HG03175 (cell line): ENCODE measurements at regions not wholly inside any gene's neighbourhood (a gene's known extent, or its start where the extent isn't known, plus 50 kb on each side); places are given as distances from the start of the nearest gene placed in this dataset.
A peak's percentile ranks its signal among the peaks of the same experiment; 100 is the strongest.
"Not testable (repeated sequence)": the region's sequence is repeated elsewhere in the genome, so short reads cannot be mapped to it uniquely, and the experiment has no call there.

Source experiments
- ATAC-seq: cut with Tn5 transposase; IDR thresholded peaks from one replicate; pipeline ENCODE4 v1.9.1; 2021; ENCODE audit warnings: mild to moderate bottlenecking, moderate library complexity; ENCODE audit not compliant: unreplicated experiment

DNA sequence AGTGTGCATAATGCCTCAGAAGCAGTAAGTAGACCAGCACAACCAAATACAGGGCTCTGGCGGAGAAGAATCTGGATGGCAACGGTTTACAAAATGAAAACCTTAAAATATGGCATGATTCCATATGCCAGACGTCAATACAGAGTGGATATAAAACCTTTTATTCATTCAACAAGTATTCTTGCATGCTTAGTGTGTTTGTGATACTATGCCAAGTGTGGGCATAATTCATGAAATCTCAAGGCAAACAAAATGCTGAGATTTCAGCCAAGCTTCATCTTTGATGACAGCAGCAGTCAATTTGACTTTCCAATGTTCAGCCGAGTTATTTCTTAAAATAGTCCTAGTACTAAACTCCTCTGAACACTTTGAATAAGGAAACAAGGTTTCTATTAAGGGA lies 119.4 kb downstream of the CD24 start:
- no peak for ATAC-seq

DNA sequence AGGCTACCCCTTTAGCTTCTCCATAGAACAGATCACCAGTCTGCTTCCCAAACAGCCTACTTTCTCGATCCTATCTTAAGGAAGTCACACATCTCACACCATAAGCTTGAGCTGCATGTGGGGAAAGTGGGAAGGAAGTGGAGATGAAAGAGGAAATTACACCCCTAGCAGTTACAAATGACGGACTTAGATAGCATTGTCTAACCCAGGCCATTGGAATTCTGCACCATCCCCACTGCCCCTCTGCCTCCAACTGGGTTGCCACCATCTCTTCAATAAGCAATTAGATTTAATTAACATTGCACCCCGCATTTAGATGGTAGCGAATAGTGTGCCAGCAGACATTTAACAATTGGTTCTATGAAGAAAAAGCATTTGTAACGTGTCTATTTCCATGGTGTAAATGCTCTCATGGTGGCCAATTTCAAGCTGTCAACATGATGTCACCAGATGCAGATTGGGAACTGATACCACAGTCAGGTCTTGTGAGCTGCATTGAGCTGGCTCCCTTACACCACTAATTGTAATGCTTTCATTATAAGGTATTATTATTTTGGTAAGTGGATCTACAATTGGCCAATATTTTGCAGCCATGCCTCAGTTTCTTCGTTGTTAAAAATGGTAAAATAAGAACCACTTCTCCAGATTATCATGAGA lies 124.7 kb downstream of the CD24 start:
- peak; percentile 40 for ATAC-seq

DNA sequence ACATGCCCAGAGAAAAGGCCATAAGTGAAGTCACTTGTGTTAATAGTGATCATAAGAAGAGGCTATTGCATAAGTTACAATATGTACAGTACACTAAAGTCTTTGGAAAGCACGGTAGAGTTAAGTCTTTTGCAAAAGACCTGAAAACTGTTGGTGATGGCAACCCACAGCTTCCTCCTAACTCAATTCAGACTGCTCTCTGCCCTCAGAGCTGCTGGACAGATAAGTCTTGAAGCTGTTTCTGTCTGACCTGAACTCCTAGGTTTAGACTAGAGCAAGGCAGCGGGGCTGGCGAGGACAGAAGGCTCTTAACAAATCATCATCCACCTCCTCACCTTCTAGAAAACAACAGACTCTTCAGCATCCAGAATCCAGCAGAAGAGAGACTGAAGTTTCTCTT lies 125.4 kb downstream of the CD24 start:
- no peak for ATAC-seq

DNA sequence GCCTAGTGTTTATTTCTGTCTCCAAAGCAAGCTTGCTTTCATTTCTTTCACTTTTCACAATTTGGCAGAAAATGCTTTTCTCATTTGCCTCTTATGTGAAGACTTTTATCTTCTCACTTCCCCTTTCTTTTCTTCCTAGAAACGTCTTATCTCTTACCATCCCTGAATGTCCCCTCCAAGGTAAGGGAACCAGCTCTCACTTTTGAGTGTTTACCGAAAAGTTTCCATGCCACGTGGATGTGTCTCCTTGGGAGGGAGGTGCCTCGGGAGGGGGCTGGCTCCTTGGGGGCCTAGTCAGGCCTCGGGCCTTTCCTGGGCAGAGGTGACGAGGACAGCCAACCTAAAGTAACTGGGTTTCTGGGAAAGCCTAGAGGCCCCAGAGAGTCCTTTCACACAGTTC lies 127.4 kb downstream of the CD24 start:
- ATAC-seq: peak; percentile 40

DNA sequence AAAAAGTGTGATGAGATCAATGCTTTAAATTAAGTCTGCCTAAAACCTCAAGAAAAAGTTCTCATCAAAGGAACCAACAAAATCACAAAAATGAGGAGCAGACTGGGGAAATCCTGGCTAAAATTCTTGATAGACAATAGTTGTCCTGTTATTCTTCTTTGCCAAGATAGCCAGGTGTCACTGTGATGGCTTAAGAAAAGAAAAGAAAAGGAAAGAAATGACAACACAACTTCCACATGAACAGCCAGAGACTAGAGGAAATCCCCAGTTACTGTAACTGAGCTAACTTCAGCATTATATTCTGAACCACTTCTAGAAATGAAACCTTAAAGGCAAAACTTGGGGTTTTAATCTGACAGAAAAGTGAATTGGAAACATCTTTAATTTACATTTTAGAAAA lies 129.6 kb downstream of the CD24 start:
- ATAC-seq: peak; percentile 55

DNA sequence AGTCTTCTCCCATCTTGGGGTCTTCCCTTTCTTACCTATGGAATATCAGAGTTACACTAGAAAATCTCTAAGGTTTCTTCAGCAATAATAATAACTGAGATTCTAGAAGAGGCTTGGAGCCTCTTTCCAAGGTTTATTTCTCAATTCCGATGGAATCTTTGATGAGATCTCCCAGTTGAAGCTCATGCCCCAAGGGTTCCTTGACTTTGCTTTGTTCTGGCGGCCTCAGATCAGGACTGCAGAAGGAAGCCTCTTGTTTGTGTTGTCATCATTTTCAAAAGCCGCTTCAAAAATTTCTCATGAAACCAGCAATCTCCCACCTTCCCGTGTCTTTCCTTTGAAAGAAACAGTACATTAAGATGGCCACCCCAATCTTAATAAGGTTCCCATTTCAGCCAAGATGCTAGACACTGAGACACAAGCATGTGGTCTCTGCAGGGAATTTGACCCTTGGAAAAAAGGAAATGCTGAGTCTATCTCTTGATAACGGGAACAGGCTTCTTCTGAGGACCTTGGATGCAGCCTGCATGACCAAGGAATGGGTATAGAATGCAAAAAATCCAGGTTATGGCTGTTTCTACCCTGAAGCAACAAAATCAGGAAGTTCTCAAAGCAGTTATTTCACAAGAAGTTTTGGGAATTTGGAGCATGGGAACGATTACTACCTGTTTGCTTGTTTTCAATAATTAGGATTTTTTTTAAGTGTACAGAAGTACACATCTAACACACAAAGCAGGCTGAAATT lies 141.6 kb downstream of the CD24 start:
- ATAC-seq: no peak

DNA sequence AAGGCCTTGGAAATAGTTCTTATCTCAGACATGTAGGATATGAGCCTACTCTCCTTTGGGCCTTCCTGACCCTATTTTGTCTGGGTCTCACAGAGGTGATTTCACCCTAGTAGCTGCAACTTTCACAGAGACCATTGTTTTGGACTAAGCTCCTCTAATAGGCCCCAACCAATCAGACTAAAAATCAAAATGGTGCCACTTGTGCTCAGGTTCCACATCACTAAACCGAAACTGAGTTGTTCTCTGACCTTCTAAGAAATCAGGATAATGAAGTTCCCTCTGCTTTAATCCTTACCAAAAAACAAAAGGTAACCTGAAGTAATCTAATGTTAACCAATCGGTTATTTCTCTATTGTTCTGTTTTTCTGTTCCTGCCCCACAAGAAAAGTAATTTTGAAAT lies 143.6 kb downstream of the CD24 start:
- ATAC-seq: no peak

DNA sequence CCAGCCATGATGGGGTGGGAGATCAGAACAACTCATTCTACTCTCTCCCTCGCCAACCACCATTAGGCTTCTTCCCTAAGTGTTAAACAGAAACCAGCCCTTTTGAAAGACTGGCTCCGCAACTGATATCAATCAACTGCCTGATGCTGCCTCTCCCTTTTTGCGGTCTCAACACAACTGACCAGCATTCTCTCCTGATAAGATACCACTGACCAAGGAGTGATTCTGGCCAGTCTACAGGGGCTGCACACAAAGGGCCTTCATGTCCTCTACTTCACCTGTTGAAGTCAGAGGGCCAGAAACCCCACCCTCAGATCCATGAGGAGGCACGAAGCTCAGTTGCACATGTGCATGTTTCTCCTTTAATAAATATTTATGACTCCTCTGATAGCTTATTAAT lies 145.1 kb downstream of the CD24 start:
- ATAC-seq: no peak

DNA sequence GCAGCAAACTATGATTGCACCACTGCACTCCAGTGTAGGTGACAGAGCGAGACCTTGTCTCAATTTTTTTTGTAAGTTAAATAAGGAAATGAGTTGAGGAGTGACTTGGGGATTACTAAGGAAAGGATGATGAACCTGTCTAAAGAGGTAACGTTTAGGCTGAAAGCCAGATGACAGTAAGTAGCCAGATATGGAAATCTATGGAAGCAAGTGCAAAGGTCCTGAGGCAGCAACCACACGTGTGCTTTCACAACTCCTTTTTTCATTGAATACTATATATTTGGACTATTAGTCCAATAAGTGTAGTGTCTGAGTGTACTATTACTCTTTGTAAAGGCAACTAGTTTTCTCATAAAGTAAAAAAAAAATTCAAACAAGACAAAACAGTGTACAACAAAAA lies 147.4 kb downstream of the CD24 start:
- no peak for ATAC-seq

DNA sequence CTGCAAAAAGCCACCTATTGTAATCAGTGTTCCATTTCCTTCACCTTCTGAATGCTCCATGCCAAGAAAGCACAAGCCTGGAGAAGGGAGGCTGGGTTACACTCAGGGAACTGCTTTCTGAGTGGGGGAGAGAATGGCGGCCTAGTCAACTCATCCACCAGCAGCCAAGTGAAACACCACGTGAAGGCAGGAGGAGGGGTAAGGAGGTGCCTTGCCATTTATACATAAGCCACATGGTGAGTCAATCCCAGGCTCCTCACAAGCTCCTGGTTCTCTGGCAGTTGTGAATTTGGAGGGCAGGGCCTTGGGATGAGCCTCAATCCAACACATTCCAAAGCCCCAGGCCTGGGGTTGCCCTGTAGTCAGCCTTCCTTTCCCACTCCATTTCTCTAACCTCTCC lies 149.4 kb downstream of the CD24 start:
- ATAC-seq: no peak

DNA sequence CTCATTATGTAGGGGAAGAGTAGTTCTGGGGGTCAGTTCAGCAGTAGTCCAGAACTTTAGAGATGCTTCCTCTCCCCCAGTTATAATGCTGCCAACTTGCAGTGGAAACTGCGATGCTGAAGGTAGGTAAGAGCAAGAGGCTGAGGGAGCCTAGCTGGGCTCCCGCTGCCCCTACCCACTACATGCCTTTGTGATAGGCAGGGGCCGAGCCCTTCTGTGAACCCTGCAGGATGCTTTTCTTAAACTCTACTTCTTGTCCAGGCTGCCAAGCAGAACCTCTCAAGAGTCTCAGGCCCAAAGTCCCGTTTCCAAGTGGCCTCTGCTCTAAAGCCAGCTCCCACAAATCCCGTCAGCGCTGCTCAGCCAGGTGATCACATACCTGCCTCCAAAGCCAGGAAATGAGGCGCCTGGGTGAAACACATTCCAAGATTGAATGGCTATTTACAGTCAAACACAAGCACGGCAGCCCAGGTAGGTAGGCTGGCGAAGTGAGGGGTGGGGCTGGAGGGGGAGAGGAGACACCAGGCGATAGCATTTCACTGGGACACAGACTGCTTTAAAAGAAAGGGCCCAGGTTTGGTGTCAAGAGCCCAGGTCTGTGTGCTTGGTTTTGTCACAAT lies 150.7 kb downstream of the CD24 start:
- ATAC-seq: no peak

DNA sequence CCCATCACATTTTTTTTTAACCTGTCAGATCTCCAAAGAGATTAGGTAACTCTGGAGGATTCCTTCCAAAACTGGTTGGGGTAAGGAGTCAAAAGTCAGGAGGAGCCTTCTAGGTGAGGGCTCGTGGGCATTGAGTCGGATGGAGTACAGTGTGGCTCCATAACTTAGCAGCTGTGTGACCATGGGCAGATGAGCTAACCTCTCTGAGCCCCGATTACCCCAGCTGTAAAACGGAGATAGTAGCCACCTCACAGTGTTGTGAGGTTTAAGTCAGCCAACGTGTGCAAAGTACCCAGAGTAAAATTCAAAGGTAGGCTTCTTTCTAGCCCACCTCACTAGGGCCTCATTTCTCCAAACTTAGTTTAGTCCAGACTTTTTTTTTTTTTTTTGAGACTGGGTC lies 151.5 kb downstream of the CD24 start:
- ATAC-seq: no peak

DNA sequence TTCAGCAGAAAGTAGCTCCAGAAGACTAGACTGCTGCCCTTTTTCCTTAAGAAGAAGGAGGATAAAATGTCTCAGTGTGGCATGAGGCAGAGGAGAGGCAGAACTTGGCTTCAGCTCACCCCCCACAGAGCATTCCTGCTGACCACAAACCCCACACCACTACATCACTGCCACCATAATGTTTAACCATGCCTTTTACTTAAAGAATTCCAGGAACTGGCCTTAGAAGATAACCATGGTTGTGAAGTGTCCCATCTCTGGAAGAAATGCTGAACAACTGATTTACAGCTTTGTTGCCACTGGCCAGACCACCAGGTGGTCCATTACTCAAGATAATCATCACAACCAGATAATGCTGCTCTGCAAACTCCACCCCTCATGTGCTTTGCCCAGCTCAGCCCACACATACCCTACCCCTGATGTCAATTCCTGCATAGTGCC lies 154.1 kb downstream of the CD24 start:
- ATAC-seq: no peak

DNA sequence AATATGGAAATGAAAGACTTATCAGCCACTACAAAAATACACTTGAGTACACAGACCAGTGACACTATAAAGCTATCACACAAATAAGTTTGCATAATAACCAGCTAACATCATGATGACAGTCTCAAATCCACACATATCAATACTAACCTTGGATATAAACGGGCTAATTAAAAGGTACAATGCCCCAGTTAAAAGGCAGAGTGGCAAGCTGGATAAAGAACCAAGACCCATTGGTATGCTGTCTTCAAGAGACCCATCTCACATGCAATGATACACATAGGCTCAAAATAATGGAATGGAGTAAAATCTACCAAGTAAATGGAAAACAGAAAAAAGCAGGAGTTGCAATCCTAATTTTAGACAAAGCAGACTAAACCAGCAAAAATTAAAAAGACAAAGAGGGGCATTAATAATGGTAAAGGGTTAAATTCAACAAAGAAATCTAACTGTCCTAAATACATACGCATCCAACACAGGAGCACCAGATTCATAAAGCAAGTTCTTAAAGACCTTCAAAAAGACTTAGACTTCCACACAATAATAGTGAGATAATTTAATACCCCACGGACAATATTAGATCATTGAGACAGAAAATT lies 163.3 kb downstream of the CD24 start:
- ATAC-seq: no peak

DNA sequence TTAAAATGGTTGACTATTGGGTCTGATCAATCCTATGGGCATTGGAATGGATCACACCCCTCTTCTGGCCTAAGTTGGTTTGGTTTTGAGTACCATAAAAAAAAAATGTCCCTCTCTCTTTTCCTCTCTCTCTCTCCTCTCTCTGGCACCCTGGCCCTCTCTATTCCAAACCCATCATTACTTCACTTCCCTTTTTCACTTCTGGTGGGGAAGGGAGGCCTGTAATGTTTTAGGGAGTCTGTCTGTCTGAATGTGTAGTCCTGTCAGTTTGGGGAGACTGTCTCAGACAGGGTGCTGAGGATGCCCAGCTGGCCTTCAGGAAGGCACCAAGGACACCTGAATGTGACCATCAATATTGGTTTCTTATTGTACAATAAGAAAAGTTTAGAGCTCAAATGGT lies 165.8 kb downstream of the CD24 start:
- ATAC-seq: no peak

DNA sequence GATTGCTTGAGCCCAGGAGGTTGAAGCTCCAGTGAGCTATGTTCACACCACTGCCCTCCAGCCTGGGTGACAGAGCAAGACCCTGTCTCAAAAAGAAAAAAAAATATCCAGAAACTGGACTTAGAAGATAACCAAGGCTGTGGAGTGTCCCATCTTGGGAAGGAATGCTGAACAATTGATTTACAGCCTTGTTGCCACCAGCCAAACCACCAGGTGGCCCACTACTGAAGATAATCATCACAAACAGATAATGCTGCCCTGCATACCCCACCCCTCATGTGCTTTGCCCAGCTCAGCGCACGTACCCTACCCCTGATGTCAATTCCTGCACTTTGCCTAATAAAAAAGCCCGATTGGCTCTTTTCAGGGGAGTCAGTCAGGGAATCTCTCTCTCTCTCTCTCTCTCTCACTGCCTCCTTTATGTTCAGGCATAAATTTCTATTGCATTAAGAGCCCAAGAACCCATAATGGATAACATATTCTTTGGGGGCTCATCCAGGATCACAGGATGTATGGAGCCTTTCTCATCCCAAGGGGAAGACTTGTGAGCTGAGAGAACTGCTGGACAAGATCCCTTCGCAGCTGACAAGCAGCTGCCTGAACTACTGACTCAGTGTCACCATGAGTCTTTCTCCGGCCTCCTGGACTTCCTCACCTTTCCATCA lies 166.4 kb downstream of the CD24 start:
- ATAC-seq: no peak

DNA sequence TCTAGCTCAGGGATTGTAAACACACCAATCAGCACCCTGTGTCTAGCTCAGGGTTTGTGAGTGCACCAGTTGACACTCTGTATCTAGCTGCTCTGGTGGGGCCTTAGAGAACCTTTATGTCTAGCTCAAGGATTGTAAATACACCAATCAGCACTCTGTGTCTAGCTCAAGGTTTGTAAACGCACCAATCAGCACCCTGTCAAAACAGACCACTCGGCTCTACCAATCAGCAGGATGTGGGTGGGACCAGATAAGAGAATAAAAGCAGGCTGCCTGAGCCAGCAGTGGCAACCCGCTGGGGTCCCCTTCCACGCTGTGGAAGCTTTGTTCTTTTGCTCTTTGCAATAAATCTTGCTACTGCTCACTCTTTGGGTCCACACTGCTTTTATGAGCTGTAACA lies 168.3 kb downstream of the CD24 start:
- not testable (repeated sequence) for ATAC-seq

DNA sequence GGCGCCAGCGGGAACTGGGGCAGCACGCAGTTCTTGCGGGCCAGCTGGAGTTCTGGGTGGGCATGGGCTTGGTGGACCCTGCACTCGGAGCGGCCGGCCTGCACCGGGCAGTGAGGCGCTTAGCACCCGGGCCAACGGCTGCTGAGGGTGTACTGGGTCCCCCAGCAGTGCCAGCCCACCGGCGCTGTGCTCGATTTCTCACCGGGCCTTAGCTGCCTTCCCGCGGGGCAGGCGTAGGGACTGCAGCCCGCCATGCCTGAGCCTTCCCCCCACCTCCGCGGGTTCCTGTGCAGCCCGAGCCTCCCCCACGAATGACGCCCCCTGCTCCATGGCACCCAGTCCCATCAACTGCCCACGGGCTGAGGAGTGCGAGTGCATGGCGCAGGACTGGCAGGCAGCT lies 168.8 kb downstream of the CD24 start:
- no peak for ATAC-seq

DNA sequence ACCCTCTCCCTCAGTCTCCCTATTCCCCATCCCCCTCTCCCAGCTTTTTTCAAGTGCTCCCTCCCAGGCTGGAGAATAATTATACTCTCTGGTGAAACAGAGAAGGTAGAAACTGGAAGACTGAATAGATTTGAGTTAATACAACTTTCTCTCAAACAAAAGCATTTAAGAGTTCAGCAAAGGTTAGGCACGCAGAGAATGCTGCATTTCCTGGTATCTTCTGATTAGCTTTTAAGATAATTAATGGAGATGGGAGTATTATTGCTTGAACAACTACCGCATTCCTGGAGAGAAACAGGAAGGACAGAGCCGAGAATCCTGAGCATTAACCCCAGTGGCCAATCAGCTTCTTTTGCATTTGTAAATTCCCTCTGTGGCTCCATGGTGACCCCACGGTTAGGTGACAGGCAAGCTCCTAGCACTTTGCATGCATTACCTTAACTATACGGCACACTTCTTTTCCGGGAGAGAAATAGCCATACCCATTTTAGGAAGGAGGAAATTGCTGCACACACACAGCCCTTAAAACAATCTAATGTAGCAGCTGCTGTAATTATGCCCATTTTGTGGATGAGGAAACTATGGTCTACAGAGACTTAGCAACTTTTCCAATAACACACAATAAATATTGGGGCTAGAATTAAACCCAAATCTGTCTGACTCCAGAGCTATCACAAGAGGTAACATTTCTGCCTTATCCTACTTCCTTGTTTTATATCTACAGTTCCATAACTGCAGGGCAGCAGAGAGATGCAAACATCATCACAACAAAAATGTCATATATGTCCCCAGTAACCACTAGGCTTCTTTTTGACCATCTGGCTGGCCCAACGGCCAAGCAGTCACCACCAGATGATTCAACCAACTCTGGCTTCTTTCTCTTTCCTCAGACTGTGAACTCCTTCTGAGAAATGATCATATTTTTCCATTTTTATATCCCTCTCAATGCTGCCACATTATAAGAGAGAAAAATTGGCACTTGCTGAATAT lies 169.9 kb downstream of the CD24 start:
- no peak for ATAC-seq

DNA sequence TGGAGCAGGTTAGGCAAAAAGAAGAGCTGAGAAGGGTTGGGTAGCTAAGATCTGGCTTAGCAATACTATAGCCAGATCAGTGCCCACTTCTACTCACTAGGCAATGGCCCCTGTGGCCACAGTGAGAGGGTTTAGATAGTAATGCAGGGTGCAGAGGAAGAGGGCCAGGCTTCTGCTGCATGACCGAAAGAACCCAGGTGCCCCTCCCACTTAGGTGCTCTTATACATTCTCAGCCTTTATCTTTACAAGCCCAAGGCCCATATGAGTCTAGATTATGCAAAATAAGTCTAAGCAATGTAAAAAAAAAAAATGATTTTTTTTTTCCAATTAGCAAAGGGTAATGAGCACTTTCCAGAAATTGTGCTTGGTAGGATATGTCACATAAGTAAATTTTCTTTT lies 171.3 kb downstream of the CD24 start:
- no peak for ATAC-seq
